Ovary (tissue), 3 donors: ENCODE measurements at regions not wholly inside any gene's neighbourhood (a gene's known extent, or its start where the extent isn't known, plus 50 kb on each side); places are given as distances from the start of the nearest gene placed in this dataset.

ENCODE experiments used
- POLR2A ChIP-seq: fragments of 450-650 bp; IDR thresholded peaks from one replicate; pipeline ENCODE4 v1.6.1; 2017; ENCODE audit warnings: antibody characterized with exemption, mild to moderate bottlenecking, moderate library complexity
- TF ChIP-seq, protein P1 (sequence below), 3 donors: fragments of 450-650 bp in 2 of 3; fragments of 200-600 bp in 1 of 3; IDR thresholded peaks; one replicate each; pipeline versions ENCODE4 v1.5.1 to v1.8.0; 2016 to 2022; ENCODE audit warnings: antibody characterized with exemption in 3 of 3, mild to moderate bottlenecking in 1 of 3
- donor health status: DM: no; HTN: no; CAD: no.

DNA sequence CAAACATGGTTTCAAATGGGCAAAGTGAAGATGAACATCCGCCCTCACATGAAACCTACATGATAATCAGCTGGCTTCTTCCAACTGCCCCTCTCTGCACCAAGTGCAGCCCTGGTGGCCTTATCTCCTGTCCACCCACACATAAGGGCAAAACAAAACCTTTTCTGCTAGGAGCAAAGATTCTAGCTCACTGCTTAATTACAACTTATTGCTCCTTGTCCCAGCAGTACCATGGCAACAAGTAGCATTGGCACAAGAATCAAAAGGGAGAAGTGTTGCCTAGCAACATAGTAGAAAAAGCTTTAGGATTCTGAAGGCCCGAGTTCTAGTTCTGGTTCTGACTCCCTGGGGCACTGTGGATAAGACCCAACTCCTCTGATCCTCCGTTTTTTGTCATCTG lies 68.7 kb upstream of the BMAL1 start:
- TF ChIP-seq, protein P1, sequence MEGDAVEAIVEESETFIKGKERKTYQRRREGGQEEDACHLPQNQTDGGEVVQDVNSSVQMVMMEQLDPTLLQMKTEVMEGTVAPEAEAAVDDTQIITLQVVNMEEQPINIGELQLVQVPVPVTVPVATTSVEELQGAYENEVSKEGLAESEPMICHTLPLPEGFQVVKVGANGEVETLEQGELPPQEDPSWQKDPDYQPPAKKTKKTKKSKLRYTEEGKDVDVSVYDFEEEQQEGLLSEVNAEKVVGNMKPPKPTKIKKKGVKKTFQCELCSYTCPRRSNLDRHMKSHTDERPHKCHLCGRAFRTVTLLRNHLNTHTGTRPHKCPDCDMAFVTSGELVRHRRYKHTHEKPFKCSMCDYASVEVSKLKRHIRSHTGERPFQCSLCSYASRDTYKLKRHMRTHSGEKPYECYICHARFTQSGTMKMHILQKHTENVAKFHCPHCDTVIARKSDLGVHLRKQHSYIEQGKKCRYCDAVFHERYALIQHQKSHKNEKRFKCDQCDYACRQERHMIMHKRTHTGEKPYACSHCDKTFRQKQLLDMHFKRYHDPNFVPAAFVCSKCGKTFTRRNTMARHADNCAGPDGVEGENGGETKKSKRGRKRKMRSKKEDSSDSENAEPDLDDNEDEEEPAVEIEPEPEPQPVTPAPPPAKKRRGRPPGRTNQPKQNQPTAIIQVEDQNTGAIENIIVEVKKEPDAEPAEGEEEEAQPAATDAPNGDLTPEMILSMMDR (IDR thresholded peaks at IDR 0.05): no peak
- TF ChIP-seq POLR2A: no peak
